Fibroblast of skin of right quadriceps (primary cell): ENCODE measurements at regions not wholly inside any gene's neighbourhood (a gene's known extent, or its start where the extent isn't known, plus 50 kb on each side); places are given as distances from the start of the nearest gene placed in this dataset.
A peak's percentile ranks its signal among the peaks of the same experiment; 100 is the strongest.

ENCODE experiments used
- DNase-seq: peaks from one replicate; pipeline ENCODE4 v3.0.0-alpha.2; 2013

DNA sequence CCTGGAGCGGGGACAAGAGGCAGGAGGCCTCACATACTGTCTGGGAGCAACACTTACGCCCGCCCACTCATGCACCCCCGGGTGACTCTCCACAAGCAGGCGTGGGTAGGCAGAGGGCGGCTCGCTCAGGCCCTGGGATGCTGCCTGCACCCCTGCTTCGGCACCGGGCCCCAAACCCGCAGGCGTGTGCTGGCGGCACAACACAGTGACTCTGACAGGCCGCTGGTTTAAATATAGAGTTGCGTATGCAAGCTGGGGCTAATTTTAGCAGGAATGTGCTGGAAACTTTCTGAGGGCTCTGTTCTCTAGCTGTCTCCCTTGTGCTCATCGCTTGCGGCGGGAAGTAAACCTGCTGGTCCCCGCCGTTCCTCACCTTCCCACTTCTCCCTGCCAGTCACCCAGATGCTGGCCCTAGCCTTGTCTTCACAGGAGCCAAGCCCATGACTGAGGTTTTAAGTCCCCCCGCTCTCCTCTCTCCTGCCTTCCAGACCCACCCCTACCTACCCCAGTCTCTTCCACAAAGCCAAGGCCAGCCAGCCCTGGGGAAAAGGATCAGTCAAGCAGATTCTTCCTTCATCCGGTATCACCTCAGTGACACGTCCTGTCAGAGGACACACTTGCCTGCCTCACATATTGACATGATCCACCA is 94.5 kb upstream of the FOXP4 start:
- peak; percentile 66 for DNase-seq

DNA sequence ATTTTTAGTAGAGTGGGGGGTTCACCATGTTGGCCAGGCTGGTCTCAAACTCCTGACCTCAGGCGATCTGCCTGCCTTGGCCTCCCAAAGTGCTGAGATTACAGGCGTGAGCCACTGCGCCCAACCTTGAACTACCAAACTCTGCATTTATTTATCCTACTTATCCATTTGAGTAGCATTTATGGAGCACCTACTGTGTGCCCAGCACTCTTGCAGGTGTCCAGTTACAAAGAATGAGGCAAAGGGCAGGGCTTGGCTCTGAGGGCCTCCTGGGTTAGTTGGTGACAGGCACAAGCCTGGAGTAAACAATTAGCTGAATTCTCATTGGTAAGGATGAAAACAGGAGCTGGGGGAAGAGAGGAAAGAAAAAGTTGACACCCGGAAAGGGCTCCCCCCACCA is 93.4 kb upstream of the FOXP4 start:
- DNase-seq, result no peak

DNA sequence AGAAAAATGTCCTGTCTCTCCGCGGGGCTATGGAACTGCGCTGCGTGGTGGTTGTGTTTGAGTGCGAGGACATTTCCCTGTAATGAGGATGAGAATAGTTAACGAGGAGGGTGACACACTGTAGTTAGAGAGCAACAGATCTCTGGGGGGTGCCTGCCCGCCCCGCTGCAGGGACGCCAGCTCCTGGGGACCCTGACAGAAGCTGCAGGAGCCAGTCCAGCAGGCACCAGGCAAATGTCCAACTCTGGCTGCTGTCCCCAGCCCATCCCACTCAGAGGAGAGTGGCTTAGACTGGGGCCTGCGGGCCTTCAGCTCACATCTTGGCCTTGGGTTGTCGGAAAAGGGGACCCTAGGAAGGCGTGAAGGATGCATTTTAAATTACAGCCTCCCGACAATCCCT is 92.9 kb upstream of the FOXP4 start:
- DNase-seq, result no peak

DNA sequence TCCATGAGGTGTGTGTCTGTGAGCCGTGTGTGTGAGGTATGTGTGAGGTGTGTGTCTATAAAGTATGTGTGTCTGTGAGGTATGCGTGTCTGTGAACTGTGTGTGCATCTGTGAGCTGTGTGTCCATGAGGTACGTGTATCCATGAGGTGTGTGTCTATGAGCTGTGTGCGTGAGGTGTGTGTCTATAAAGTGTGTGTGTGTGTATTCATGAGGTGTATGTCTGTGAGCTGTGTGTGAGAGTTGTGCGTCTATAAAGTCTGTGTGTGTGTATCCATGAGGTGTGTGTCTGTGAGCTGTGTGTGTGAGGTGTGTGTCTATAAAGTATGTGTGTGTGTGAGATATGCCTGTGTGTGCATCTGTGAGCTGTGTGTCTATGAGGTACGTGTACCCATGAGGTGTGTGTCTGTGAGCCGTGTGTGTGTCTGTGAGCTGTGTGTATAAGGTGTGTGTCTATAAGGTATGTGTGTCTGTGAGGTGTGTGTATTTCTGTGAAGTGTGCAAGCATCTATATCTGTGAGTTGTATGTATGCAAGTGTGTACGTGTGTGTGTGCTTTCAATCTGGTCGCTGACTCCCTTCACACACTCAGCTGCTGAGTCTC is 91.9 kb upstream of the FOXP4 start:
- DNase-seq, result no peak

DNA sequence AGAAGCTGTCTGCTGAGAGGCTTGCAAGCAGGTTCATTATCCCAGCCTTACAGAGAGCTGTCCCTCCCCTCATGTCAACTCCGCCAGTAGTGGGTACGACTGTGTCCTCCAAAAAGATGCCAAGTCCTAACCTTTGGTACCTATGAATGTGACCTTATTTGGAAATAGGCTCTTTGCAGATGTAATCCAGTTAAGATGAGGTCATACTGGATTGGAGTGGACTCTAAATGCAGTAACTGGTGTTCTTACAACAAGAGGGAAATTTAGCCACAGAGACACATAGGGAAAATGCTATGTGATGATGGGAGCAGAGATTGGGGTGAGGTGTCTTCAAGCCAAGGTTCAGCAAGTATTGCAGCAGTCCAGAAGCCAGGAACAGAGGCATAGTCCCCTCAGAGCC is 90.8 kb upstream of the FOXP4 start:
- no peak for DNase-seq

DNA sequence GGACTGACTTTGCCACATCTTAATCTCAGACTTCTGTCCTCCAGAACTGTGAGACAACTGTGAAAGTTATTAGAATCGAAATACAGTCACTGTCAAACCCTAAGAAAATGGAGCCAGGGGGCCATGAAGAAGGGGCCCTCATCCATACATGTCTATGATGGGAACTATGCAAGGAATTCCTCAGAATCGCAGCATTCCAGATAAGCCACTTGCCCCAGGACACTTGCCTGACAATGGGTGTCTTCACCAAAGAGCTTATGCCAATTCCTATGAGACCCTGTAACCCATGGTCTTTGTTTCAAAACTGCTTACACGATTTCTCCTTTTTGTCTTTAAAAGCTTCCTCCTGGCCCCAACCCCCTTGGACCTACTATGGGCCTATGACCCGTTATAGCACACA is 90.4 kb upstream of the FOXP4 start:
- no peak for DNase-seq

DNA sequence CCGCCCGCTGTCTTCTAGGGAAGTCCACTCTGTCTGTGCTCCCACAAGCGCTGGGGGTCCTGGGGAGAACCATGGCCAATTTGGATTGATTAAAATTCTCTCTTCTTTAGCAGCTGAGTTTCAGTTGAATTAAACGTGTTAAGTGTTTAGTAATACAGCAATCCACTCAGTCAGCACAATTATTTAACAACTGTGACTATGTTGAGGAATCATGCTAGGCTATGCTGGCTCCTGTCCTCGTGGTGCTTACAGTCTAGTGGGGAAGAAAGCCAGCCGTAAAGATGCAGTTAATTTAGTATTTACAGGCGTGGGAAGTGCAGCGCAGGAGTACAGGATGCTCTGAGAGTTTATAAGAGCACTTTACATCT is 88.9 kb upstream of the FOXP4 start:
- DNase-seq, result no peak

DNA sequence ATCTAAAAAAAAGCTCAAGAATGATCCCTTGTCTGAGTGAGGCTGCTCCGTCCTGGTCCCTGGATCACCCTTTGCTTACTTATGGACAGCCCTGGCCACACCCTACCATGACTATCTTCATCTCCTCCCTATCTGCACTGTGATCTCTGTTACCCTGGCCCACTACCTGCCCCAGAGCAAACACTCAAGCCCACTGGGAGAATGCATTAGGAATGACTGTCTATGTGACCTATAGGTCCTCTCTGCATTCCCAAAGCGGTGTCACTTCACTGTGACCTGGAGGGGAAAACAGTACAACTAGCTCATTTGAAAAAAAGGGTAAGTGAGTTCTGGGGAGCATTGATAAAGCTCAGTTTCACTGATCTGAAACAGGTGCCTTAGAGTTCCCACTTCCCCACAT is 86.4 kb upstream of the FOXP4 start:
- DNase-seq, result no peak

DNA sequence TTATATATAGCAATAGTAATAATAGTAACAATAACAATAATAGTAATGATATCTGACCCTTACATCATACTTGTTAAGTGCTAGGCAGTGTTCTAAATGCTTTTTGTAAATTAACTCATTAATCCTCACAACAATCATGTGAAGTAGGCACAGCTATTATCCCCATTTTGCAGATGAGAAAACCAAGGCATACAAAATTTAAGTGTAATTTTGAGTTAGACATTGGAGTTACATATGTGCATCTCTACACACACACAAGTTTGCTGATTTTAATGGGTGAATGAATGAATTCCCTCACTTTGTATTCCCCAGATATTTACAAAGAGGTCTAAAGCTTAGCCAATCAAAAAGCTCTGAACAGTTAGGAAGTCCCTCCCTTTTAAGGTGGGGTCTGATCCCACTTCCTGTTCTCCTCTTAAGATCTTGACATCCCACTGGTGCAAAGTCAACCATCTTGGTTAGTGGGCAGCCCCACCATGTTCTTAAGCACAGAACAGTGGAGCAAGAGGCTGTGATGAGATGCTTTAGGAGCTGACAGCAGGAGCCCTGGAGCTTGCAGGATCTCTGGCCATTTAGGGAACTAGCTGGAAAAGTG is 85.3 kb upstream of the FOXP4 start:
- no peak for DNase-seq

DNA sequence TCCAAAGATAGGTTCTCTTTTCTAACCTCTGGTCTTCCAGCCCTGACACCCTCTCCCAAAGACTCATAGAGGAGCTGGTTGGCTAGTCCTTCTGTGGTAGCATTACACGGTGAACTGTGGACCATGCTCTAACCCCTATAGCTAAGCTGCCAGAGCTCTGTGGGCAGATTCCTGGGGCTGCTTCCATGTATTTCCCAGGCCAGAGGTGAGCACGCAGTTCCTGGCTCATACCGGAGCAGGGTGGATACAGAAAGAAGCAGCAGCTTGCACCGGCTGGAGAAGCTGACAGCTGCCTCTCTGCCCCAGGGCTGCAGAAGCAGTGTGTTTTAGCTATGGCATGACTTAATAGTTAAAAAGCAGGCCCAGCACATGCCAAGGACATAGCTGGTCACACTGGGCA is 84.1 kb upstream of the FOXP4 start:
- DNase-seq, result no peak

DNA sequence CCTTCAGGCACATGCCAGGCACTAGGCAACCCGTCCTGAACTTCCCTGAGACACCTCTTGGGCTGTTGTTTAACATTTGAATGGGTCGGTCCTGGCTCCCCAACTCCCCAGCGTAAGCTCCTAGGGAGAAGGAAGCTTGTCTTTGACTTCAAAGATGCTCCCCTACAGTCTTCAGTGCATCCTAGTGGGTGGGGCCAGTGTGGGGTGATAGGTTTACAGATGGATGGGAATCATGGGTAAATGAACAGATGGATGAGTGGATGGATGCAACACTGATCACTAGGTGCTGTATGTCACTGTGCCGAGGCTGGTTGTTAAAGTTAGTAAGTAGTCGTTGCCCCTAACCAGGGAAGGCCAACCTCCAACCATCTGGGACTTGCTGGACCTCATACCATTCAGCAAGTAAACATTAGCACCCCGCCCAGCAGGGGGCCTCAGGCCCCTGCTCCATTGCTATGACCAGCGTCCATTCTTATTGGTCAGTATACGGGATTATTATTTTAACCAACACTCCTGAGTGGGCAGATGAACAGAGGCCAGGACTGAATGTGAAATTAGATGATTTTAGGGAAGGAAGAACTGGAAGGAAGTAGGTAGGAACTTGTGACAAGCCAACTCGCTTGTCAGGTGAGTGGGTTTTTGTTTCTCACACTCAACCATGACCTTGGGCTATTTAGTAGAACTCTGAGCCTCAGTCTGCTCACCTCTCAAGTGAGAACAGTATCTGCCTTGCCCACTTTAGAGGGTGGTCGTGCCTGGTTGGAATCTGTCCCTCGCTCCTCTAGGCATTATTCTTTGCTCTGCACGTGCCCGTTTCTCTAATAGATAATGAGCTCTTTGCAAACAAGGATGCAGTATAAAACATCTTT is 82.9 kb upstream of the FOXP4 start:
- peak; percentile 46 for DNase-seq

DNA sequence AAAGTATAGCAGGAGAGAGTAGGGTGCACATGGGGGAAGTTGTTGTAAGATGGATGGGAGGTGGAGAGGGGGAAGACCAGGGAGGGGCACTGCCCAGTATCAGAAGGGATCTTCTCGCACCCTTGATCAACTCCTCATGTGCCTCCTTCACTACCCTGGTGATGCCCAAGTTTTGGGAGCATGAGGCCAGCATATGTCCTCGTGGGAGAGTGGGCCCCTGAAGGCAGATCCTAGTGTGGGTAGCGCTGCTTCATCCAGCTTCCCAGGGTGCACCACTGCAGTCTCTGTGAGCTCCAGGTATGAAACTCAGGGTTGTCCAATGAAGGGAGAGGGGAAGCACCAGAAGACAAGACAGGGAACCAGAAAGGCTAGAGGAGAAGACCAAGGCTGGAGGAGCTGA is 82.2 kb upstream of the FOXP4 start:
- no peak for DNase-seq

DNA sequence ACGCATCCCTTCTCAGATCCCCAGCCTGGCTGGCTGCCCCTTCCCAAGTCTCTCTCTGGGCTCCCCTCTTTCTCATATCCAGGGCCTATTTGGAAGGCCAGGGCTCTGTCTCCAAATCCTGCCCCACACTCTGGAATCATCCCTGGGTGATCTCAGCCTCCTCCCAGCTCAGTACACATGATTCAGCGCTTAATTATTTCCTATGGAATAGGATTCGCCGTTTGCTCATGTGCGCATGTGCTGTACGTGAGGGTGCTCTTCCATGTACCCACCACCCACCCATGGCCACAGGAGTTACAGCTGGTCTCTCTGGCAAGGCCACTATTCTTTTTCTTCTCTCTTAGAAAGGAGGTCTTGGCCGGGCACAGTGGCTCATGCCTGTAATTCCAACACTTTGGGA is 81.7 kb upstream of the FOXP4 start:
- peak; percentile 79 for DNase-seq

DNA sequence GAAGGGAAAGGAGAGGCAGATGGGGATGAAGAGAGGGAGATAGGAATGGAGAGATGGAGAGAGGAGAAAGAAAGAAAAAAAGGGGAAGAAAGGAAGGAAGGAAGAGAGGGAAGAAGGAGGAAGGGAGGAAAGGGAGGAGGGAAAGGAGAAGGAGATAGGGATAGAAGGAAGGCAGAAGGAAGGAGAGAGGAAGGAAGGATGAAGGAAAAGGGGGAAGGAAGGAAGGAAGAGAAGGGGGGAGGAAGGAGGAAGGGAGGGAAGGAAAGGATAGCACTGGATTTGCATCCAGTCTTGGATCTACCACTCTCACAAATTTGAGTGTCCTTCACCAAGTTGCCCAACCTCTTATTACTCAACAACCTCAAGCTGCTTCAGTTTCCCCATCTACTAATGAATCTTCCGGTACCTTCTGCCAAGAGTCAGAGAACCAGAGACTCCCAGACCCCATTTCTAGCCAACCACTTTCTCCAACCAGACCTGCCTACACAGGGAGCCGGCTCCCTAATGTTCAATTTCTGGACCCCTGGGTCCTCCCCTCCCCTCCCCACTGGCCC is 79.7 kb upstream of the FOXP4 start:
- peak; percentile 14 for DNase-seq

DNA sequence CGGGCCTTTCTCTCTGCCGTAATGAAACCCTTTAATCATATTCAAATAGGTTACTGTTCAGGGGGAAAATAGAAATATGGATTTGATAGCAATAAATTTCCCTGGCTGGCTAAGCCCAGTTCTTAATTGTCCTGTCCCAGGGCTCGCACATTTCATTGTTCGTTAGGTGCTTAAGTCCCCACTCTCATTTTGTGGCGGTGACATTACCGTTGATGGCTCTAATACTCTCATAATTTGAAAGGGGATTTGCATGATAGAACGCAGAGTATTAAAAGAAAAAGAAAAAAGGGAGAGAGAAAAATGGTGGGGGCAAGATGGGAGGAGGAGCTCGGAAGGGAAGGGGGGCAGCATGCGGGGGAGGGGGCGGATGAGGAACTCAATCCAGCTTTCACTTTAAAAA is 79.1 kb upstream of the FOXP4 start:
- DNase-seq, result no peak

DNA sequence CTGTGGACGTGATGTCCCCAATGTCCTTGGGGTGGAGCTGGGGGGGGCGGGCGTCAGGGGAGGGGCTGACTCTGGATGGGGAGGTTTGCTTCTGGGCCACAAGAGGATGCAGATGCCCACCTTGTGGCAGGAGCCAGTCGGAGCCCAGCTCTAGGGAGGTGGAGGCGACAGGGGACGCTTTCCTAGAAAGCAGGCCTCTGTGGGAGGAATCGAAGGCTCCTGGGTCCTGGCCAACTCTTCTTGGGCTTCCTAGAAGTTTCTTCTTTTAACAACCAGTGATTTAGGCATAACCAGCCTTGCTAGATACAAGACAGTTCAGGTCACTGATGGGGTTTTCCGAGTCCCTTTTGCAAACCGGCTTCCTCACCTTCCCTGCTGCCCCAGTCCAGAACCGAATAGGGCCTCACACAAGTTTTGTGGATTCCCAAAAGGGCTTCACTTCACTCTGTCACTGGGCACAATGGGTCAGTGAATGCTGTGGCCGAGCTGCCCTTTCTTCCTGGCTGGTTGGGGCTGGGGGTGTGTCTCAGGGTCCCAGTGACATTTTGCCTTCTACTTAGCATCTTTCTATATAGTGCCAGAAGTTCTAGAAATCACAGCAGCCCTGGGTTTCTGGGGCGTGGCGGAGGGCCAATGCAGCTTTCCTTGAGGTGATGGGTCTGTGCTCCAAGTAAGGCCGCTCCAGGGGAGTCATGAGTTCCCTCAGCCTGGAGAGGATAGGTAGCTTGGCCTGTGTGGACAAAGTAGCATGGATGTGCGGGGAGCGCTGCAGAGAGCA is 78.4 kb upstream of the FOXP4 start:
- no peak for DNase-seq

DNA sequence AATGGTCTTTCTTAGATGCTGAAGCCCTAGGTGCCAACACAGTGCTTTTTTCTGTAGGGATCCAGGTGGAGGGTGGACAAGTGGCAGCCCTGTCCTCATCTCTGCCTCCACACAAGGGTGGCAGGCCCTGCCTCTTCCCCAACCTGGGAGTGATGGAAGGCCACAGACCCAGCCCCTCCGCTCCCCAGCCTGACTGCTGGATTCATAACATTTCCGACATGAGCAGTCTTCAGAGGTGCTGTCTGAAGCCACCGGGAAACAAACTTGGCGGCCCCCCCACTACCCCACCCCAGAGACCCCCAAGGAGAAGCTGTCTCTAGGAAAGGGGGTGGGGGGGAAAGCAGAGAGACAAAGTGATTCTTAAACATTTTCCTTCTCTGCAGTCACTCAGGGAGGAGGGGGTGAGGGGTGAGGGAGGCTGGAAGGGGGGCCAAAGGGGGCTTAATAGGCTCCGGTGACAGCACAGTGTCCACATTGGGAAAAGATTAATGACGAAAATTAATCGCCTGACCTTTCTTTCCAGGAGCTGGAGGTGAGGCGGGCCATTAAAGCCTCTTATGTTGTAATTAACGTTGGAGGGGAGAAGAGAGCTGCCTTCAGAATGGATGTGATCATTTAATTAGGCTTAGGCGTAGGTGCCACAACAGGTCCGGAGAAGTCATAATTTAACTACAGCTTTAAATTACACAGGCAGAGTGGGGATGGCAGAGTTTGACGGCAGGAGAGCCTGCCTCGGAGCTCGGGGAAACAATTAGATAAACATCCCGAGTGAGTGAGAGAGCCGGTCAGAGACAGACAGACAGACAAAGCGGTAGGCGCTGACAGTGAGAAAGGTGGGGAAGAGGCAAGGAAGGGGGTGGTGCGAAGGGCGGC is 76.8 kb upstream of the FOXP4 start:
- no peak for DNase-seq

DNA sequence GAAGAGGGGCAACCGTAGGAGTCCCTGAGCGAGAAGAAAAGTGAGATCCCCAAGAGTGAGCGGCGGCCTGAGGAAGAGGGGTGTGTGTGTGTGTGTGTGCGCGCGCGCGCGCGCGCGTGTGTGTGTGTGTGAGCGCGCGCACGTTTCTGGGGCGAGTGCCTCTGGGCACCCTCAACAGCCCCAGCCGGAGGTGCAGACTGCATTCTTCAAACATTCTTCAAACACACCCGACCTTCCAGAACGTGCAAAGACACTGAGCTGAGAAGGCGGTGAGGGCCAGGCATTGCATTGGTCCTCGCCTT is 76.2 kb upstream of the FOXP4 start:
- DNase-seq, result peak; percentile 44

DNA sequence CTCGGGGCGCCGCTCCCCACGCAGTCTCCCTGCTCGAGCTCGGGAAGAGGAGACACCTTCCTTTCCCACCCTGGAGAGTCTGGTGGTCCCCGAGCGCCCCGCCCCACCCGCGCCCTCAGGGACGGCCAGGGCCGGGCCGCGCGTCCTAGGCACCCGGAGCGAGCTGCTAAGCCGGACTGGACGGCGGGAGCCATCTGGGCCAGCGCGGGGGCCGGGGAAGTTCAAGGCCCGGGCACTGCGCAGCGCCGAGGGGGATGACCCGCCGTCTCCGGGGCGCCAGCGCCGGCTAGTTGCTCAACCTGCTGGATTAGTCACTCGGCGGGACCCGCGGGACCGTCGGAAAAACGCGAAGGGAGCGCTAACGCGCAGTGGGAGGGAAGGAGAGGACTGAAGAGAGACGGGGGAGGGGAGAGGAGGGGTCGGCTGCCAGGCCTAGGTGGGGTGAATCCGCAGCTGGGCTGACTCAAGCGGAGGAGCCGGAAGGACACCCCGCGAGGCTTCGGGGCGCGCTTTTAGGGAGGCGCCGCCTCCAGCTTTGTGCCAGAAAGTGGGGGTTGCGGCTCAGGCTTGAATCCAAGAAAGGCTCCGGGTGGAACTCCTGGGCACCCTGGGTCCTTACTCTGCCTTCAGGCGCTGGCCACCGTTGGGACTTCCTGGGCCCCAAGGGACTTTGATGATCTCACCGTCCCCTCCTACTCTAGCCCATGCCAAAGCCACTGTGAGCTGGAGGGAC is 75.7 kb upstream of the FOXP4 start:
- peak; percentile 52 for DNase-seq

DNA sequence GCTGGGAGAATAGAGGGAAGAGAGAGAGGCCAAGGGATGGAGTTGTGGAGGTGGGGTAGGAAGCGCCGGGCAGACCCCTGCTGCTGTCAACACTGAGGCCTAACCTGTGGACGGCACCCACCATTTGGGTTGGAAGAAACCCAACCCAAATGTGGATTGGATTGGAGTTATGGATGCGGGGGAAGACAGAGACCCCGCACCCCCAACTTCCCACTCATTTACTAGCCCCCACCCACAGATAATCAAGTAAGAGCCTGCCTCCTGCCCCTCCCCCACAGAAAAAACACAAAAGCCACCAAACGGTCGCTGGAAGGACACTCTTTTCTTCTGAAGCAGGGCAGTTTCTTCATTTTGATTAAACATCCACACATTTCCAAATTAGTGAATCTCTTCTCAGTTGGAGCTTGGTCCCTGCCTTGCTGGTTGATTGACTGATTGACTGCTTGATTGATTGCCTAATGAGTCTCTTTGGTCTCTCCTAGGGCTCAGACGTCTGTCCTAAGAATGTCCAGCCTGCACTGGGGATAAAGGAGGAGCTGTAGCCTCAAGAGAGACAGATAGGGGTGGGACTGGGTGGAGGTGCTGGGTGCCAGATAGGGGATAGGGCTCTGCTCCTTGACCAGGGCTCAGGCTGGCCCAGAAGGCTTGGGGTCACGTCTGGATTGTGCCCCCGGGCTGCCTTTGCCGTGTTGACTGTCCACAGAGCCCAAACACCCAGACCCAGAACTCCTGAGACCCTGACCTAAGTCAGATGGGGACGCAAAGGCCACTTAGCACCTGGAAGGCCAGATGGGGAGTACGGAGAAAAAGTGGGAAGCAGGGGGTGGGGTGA is 74.9 kb upstream of the FOXP4 start:
- DNase-seq, result no peak
